HG02943 (cell line): ENCODE measurements at regions not wholly inside any gene's neighbourhood (a gene's known extent, or its start where the extent isn't known, plus 50 kb on each side); places are given as distances from the start of the nearest gene placed in this dataset.

Experiments used
- ATAC-seq: cut with Tn5 transposase; IDR thresholded peaks from one replicate; pipeline ENCODE4 v1.9.1; 2021; ENCODE audit warnings: mild to moderate bottlenecking, low read depth, moderate library complexity; ENCODE audit not compliant: unreplicated experiment

GRCh38 chr5:4646715-4647375 lies 493.3 kb upstream of the ADAMTS16 start:
- ATAC-seq, result no peak

DNA sequence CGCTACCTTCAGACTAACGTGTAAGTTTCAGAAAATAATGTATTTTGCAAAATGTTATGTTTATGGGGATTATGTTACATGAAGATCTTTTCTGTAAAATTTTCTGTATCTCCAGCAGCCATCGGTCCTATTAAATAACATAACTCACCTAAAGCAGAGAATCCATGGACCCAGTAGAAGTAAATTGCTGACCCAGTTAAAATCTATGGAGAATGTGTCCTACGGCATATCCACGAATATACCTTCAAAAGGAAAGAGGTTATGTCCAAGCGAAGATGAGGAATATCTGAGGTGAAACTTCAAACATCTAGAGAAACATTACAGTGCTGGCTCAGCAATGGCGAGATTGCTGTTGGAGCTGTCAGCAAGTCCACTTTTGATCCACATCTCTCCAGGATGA lies 492.2 kb upstream of the ADAMTS16 start:
- no peak for ATAC-seq

GRCh38 chr5:4651806-4652565 lies 488.1 kb upstream of the ADAMTS16 start:
- ATAC-seq, result no peak

DNA sequence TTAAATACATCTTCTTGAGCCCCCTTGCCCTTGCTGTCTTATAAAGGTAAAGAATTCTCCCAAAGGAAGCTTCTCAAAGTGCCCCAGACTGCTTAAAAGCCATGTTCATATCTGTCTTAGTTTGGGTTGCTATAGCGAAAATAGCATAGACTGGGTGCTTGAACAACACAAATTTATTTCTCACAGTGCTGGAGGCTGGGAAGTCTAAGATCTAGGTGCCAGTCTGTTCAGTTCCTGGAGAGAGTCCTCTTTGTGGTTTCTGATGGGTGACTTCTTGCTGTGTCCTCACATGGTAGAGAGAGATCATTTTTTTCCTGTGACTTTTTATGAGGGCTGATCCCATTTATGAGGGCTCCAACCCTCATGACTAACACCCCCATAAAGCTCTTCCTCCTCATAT lies 486.7 kb upstream of the ADAMTS16 start:
- no peak for ATAC-seq

DNA sequence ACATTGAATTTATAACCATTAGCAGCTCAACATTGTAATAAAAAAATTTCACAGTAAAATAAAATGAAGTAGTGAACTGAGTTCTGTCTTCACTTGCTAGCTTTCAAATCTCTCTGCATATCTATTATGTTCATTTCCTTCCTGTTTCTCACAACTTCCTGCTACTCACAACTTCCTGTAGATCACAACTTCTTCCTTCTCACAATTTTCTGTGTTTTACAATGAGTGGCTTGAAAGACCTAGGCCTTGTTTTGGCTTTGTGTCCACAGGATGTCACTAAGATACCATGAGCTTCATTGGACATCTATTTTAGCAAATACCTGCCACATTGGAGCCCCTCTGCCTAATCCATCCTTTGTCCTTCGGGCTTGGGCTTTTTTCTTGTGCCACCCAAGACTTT lies 480.3 kb upstream of the ADAMTS16 start:
- ATAC-seq, result no peak

- ATAC-seq, result no peak
Measured at GRCh38 chr5:4661326-4661725, 478.8 kb upstream of the ADAMTS16 start.

DNA sequence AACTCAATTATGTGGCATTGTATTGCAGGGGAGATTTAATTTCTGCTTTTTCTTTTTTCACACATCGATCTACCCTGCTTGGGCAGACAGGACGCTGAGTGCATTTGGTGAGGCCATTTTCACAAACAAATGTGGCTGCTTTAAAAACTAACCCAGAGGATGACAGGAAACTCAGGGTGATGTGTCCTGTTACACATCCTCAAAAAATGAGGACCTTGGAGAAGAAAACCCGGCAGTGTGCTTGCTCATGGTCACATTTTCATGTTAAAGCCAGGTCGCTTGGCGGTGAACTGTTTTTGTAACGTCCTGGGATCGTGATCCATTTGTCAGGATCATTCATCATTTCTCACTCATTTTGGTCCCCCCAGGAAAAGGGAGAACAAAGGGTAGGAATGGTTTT lies 478.3 kb upstream of the ADAMTS16 start:
- ATAC-seq, result no peak

DNA sequence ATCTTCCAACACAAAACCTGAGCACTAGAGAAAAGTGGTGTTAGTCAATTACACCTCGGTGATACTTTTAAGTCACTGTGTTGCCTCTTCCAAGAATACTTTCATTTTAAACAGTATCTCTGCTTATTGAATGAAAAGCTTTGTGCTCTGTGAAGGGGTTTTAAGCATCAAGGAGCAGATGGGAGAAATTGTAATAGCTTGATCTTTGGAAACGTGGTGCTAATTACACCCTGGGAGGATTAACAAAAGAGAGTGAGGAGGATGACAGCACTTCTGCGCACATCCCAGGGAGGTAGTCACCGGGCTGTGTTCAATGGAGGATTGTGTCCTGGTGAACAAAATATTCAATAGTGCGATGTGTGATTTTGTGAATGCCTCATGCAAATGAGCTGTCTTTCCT lies 477.4 kb upstream of the ADAMTS16 start:
- no peak for ATAC-seq

- no peak for ATAC-seq
Measured at GRCh38 chr5:4665911-4666310, 474.2 kb upstream of the ADAMTS16 start.

GRCh38 chr5:4674166-4674565 lies 466.0 kb upstream of the ADAMTS16 start:
- no peak for ATAC-seq

DNA sequence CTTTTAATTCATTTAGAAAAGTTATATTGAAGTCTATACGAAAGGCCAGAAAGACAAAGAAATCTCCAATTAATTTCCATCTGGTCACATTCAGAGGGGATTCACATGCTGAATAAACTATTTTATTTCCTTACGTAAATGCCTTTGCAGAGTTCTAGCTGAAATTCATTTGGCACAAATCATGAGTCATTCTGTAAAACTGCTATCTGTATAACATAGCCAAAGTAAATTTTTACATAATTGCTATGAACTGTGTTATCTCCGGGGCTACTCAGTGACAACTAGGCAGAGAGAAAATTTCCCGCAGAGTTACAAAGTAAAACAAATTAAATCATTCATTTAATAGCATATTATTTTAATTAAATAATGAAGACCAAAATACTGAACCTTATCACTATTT lies 463.2 kb upstream of the ADAMTS16 start:
- no peak for ATAC-seq

DNA sequence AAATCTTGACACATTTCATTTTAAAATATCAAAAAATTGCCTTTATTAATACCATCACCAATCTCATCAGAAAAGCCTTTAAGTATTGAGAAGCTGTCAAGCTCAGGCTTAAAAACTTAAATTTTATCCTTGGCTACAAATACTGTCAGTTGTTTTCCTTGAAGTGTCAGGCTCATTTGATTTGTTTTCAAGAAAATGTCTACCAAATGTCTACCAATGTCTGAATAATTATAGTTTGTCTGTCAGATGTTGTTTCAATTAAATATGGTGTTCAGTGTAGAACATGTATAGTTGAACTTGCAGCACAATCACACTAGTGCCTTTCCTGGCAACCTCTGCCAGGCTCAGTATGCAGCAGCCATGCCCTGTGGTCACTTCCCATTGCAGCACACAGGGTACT lies 455.2 kb upstream of the ADAMTS16 start:
- no peak for ATAC-seq

DNA sequence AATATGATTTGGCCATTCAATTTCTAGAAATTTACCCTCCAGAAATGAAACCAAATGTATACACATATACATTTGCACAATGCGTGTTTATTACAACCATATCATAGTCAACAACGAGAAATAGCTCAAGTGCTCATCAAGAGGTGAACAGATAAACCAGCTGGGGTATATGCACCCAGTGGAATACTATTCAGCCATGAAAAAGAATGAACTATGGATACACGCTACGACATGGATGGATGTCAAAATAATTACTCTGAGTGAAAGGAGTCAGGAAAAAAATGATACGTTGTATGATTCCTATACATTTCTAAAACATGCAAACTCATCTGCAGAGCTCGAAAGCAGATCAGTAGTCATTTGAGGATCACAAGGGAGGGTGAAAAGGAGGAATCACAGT lies 441.5 kb upstream of the ADAMTS16 start:
- ATAC-seq, result no peak

DNA sequence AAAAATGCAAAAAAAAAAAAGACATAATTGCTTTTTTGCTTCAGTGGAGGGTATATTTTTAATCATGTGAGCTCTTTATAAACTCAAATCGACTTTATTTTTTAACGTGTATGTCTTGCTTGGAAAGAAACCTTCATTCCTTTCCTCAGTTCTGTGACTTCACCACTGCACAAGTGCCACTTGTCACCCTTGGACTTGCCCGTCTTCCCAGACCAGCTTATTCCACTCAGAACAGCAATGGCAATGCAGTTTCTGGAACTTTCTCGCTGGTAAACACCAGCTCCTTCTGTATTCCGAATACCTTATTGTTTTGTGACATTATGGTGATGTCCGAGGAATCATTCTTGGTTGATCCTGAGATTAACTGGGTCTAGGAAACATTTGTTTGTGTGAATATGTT lies 440.5 kb upstream of the ADAMTS16 start:
- ATAC-seq, result no peak

DNA sequence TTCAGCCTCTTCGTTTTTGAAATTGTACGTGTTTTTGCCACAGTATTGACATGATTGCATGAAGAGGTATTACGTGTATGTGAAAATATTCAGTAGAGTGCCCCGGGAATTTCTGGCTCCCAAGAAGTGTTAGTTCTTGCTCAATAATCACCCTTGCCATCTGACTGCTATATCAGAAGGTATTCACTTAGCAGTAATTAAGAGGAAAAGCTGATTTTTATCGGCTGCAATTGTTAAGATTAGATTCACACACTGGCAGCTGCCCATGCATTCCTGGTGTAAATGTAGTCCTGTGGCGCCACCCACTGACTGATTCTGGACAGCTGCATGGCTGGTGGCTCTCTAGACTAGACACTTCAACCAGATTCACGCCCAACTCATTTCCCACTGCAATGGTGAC lies 440.1 kb upstream of the ADAMTS16 start:
- no peak for ATAC-seq

- ATAC-seq, result no peak
Measured at GRCh38 chr5:4700871-4701270, 439.3 kb upstream of the ADAMTS16 start.

DNA sequence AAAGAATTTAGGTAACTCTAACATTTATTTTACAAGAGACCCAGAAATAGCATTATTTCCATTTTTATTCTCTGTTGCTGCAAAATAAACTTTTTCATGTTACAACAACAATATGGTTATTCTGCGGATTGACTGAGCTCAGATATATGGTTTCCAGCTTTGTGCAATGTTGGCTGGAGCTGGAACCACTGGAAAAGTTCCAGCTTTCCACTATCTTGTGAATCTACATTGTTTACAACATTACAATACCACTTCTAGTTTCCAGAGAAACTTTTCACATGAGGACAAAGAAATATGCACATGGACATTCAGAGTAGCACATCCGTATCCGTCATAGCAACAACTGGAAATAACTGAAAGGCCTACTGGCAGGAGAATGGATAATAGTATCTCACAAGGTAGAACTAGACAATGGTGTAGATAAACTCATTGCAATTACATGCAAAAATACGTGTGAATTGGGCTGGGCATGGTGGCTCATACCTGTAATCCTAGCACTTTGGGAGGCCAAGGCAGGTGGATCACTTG lies 436.1 kb upstream of the ADAMTS16 start:
- no peak for ATAC-seq

DNA sequence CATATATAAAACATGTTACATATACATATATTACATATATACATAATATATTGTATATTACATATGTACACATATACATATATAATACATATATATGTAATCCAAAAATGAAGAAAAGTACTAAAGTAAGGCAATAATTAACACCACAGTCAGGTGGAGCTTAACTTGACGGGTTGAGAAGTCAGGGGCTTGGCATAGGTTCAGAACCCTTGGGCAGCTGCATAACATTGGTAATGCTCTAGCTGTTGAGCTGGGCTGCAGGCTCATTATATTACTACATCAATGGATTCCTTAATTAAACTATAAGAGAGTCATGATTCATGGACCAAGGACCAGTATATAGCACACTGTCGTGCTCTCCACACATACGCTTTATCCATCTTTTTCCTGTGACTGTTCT lies 435.2 kb upstream of the ADAMTS16 start:
- ATAC-seq, result no peak

- ATAC-seq, result no peak
Measured at GRCh38 chr5:4716781-4717180, 423.3 kb upstream of the ADAMTS16 start.

- no peak for ATAC-seq
Measured at GRCh38 chr5:4717446-4717845, 422.7 kb upstream of the ADAMTS16 start.

DNA sequence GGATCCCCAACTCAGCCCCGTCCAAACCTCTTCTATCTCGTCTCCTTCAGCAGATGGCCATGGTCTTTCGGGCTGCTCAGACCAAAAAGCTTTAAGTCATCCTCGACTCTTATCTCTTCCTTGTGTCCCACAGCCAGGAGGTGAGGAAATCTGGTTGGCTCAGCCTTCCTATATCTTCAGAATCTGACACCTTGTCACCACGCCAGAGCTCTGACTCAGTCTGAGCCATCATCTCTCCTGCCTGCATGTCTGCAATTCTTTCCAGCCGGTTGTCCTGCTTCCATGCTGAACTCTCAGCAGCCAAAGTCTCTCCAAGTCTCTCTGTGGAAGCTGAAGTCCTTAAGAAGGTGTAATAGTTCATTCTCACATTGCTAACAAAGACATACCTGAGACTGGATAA lies 419.3 kb upstream of the ADAMTS16 start:
- ATAC-seq, result no peak

DNA sequence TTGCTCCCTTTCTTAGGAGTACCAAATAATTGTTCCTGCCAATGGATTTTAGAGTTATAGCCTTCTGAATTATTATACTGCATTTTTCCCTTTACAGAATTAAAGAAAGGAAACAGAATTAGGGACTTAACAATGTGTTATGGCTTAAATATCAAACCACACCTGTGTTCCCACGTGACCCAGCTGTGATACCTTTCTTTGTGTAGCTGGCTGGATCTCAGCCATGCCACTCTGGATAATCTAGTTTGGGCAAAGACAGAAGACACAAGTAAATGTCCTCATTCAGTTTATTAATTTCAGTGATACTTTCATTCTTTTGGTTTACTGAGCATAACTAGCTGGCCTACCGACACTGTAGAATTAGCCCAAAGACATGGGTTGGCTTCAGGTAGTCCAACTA lies 417.2 kb upstream of the ADAMTS16 start:
- ATAC-seq, result no peak
